Calu3 (cell line): ENCODE measurements at regions not wholly inside any gene's neighbourhood (a gene's known extent, or its start where the extent isn't known, plus 50 kb on each side); places are given as distances from the start of the nearest gene placed in this dataset.

Experiments
- BruUV-seq: library from RNA; stranded (reverse); fragments of 400-500 nt; replicated peaks from 2 replicates; lab custom pipeline; 2021; lab: Mats Ljungman, UMichigan
- CTCF ChIA-PET: fragments of 300-600 bp; sonication (Branson Sonifier 250); formaldehyde crosslinking; loops from one replicate; lab custom pipeline; 2022; ENCODE audit warnings: antibody characterized with exemption; lab: Charles Lee
- DNase-seq: peaks from one replicate; pipeline ENCODE4 v3.0.0; 2022
- H3K27ac Mint-ChIP-seq: one replicate; pipeline ENCODE4 v1.8.0; 2022; ENCODE audit warnings: mixed read lengths; ENCODE audit not compliant: unreplicated experiment
- H3K27me3 Mint-ChIP-seq: one replicate; pipeline ENCODE4 v1.8.0; 2022; ENCODE audit warnings: mixed read lengths; ENCODE audit not compliant: unreplicated experiment
- H3K36me3 Mint-ChIP-seq: one replicate; pipeline ENCODE4 v1.8.0; 2022; ENCODE audit warnings: mild to moderate bottlenecking, moderate library complexity, mixed read lengths; ENCODE audit not compliant: insufficient read depth, unreplicated experiment
- H3K4me1 Mint-ChIP-seq: one replicate; pipeline ENCODE4 v1.8.0; 2022; ENCODE audit warnings: mild to moderate bottlenecking, low read depth, mixed read lengths; ENCODE audit not compliant: unreplicated experiment
- H3K4me3 Mint-ChIP-seq: one replicate; pipeline ENCODE4 v1.8.0; 2022; ENCODE audit warnings: mild to moderate bottlenecking, low read depth, moderate library complexity, mixed read lengths; ENCODE audit not compliant: unreplicated experiment
- H3K9me3 Mint-ChIP-seq: one replicate; pipeline ENCODE4 v1.8.0; 2022; ENCODE audit warnings: low read depth, mixed read lengths; ENCODE audit not compliant: unreplicated experiment
- intact Hi-C: fragments of 100-400 bp; cut with micrococcal nuclease; formaldehyde crosslinking; loops from one replicate; pipeline ENCODE4 v1.10.0; 2022; ENCODE audit not compliant: unreplicated experiment
- TF ChIP-seq, protein P1 (sequence below): fragments of 200-600 bp; IDR thresholded peaks from one replicate; pipeline ENCODE4 v1.8.0; 2022; ENCODE audit warnings: antibody characterized with exemption; ENCODE audit not compliant: unreplicated experiment

DNA sequence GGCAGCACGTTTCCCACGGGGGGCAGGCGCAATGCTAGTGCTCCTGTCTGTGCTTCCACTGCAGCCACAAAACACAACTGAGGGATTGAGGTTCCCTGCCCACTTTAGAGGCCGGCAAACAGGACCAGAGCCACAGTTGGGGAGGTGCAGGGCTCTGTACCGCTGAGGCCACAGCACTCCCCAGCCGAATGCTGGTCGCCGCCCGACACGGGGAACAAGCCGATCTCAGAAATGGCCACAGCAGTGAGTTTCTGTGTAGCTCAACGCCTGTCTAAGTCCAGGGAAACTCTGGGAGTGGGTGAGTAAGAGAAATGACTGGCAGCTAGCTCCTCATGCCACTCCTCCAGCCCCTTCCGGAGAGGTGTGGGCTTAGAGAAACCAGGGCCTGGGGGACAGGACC, 194.0 kb upstream of the VWC2 start:
- peaks cover 18% of the 10 kb centered on the region for H3K9me3 Mint-ChIP-seq

DNA sequence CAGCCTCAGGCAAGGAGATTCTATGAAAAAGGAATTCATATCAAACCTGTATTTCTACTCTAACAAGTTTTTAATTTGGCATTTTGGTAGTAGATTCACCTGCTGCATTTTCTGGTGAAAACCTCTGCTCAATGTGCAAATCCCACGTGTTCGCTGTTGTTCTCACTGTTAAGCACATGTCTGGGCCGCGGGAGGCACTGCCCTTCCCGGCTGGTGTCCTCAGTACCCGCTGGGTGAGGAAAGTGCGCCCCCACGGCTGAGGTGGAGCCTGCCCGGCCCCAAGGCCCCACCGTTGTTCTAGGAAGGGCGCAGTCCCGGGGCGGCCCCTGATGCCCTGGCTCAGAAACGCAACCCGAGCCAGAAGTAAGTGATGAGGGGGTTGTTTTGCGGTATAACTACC, 193.4 kb upstream of the VWC2 start:
- TF ChIP-seq, protein P1, sequence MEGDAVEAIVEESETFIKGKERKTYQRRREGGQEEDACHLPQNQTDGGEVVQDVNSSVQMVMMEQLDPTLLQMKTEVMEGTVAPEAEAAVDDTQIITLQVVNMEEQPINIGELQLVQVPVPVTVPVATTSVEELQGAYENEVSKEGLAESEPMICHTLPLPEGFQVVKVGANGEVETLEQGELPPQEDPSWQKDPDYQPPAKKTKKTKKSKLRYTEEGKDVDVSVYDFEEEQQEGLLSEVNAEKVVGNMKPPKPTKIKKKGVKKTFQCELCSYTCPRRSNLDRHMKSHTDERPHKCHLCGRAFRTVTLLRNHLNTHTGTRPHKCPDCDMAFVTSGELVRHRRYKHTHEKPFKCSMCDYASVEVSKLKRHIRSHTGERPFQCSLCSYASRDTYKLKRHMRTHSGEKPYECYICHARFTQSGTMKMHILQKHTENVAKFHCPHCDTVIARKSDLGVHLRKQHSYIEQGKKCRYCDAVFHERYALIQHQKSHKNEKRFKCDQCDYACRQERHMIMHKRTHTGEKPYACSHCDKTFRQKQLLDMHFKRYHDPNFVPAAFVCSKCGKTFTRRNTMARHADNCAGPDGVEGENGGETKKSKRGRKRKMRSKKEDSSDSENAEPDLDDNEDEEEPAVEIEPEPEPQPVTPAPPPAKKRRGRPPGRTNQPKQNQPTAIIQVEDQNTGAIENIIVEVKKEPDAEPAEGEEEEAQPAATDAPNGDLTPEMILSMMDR = no peak
- peak; percentile 24 for DNase-seq
- no TSS peak for BruUV-seq
- H3K4me1 Mint-ChIP-seq = no peaks in the 10 kb centered on the region
- no peaks in the 10 kb centered on the region for H3K36me3 Mint-ChIP-seq
- no peak overlapping the region for H3K4me3 Mint-ChIP-seq
- H3K27ac Mint-ChIP-seq = no peak overlapping the region
- peaks cover 16% of the 10 kb centered on the region for H3K9me3 Mint-ChIP-seq
- CTCF ChIA-PET = no interaction called here
- no peaks in the 10 kb centered on the region for H3K27me3 Mint-ChIP-seq
- intact Hi-C loops = no loop called here

More for the DNA sequence above, 194.0 kb upstream of the VWC2 start:
- TF ChIP-seq, protein P1 = no peak
- no peak overlapping the region for H3K27ac Mint-ChIP-seq
- H3K4me3 Mint-ChIP-seq = no peak overlapping the region
- no peaks in the 10 kb centered on the region for H3K36me3 Mint-ChIP-seq
- H3K4me1 Mint-ChIP-seq = no peaks in the 10 kb centered on the region
- CTCF ChIA-PET = no interaction called here
- intact Hi-C loops = no loop called here
- no peak for DNase-seq
- no peaks in the 10 kb centered on the region for H3K27me3 Mint-ChIP-seq
- no TSS peak for BruUV-seq

DNA sequence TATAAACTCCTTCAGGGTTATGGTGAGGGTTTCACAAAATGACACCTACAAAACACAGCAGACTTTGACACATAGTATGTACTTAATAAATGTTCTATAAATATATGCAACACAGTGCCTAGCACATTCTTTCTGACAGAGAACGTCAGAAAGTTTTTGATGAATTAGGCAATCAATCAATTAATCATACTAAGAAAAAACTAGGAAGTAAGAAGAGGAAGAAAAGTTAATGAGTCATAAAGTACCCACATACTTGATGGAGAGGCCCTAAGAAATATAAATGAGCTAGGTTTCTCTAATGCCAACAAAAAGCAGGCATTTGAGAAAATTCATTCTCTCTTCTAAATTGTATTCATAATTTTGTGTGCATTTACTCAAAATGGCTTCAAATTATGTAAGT, 192.7 kb upstream of the VWC2 start:
- H3K4me1 Mint-ChIP-seq = no peaks in the 10 kb centered on the region
- TF ChIP-seq, protein P1 = no peak
- no peak overlapping the region for H3K27ac Mint-ChIP-seq
- no TSS peak for BruUV-seq
- no peak for DNase-seq
- no peak overlapping the region for H3K4me3 Mint-ChIP-seq
- intact Hi-C loops = no loop called here
- H3K27me3 Mint-ChIP-seq = no peaks in the 10 kb centered on the region
- CTCF ChIA-PET = no interaction called here
- no peaks in the 10 kb centered on the region for H3K36me3 Mint-ChIP-seq
- peaks cover 16% of the 10 kb centered on the region for H3K9me3 Mint-ChIP-seq

DNA sequence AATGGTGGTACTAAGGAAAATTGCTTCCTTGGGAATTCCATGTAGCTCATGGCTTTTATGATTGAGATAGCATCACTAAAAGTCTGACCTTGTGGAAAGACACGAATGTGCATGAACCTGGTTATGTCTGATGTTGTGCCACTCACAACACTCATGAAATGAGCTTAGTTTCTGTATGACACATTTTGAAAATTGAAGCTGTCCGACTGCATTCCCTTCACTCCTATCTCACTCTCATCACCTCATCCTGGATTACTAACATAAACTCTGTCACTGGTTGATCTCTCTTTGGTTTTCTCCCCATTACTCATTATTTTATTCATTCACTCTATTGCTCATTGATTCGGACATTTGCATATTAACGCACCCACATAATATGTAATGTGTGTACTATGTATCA, 190.0 kb upstream of the VWC2 start:
- no peak overlapping the region for H3K4me3 Mint-ChIP-seq
- peaks cover 19% of the 10 kb centered on the region for H3K9me3 Mint-ChIP-seq
- H3K27me3 Mint-ChIP-seq = no peaks in the 10 kb centered on the region
- intact Hi-C loops = no loop called here
- no peaks in the 10 kb centered on the region for H3K36me3 Mint-ChIP-seq
- BruUV-seq = no TSS peak
- H3K4me1 Mint-ChIP-seq = no peaks in the 10 kb centered on the region
- TF ChIP-seq, protein P1 = no peak
- DNase-seq = no peak
- CTCF ChIA-PET = no interaction called here
- H3K27ac Mint-ChIP-seq = no peak overlapping the region
